ENCODE measurements at regions not wholly inside any gene's neighbourhood (a gene's known extent, or its start where the extent isn't known, plus 50 kb on each side); places are given as distances from the start of the nearest gene placed in this dataset.

- no peak for DNase-seq (ENCODE audit: low read depth in 3 of 3)
Measured at GRCh38 chr16:55116165-55116920, 185.7 kb downstream of the IRX5 start.

GRCh38 chr16:55118701-55119260, 188.1 kb downstream of the IRX5 start:
- DNase-seq (ENCODE audit: low read depth in 3 of 3): no peak

- no peak for DNase-seq (ENCODE audit: low read depth in 3 of 3)
Measured at GRCh38 chr16:55120408-55120807, 189.7 kb downstream of the IRX5 start.

GRCh38 chr16:55120826-55121225, 190.2 kb downstream of the IRX5 start:
- no peak for DNase-seq (ENCODE audit: low read depth in 3 of 3)

- no peak for DNase-seq (ENCODE audit: low read depth in 3 of 3)
Measured at GRCh38 chr16:55123652-55124051, 193.0 kb downstream of the IRX5 start.

- DNase-seq (ENCODE audit: low read depth in 3 of 3): no peak
Measured at GRCh38 chr16:55125818-55126385, 195.2 kb downstream of the IRX5 start.

GRCh38 chr16:55126456-55126855, 195.8 kb downstream of the IRX5 start:
- no peak for DNase-seq (ENCODE audit: low read depth in 3 of 3)

- DNase-seq (ENCODE audit: low read depth in 3 of 3): no peak
Measured at GRCh38 chr16:55130456-55130855, 193.5 kb upstream of the IRX6 start.

- no peak for DNase-seq (ENCODE audit: low read depth in 3 of 3)
Measured at GRCh38 chr16:55130911-55131310, 193.1 kb upstream of the IRX6 start.

- DNase-seq (ENCODE audit: low read depth in 3 of 3): no peak
Measured at GRCh38 chr16:55133654-55134053, 190.3 kb upstream of the IRX6 start.

- no peak for DNase-seq (ENCODE audit: low read depth in 3 of 3)
Measured at GRCh38 chr16:55136356-55137150, 187.4 kb upstream of the IRX6 start.

- no peak for DNase-seq (ENCODE audit: low read depth in 3 of 3)
Measured at GRCh38 chr16:55138298-55138697, 185.7 kb upstream of the IRX6 start.

GRCh38 chr16:55142405-55142804, 181.6 kb upstream of the IRX6 start:
- DNase-seq (ENCODE audit: low read depth in 3 of 3): no peak

- no peak for DNase-seq (ENCODE audit: low read depth in 3 of 3)
Measured at GRCh38 chr16:55144651-55145050, 179.4 kb upstream of the IRX6 start.

- DNase-seq (ENCODE audit: low read depth in 3 of 3): no peak
Measured at GRCh38 chr16:55145771-55146603, 178.0 kb upstream of the IRX6 start.

GRCh38 chr16:55146966-55147365, 177.0 kb upstream of the IRX6 start:
- DNase-seq (ENCODE audit: low read depth in 3 of 3): no peak

GRCh38 chr16:55147396-55147795, 176.6 kb upstream of the IRX6 start:
- DNase-seq (ENCODE audit: low read depth in 3 of 3): no peak

GRCh38 chr16:55149622-55150021, 174.4 kb upstream of the IRX6 start:
- no peak for DNase-seq (ENCODE audit: low read depth in 3 of 3)

GRCh38 chr16:55151561-55152305, 172.3 kb upstream of the IRX6 start:
- no peak for DNase-seq (ENCODE audit: low read depth in 3 of 3)

- DNase-seq (ENCODE audit: low read depth in 3 of 3): no peak
Measured at GRCh38 chr16:55152875-55153390, 171.1 kb upstream of the IRX6 start.

GRCh38 chr16:55154262-55154661, 169.7 kb upstream of the IRX6 start:
- DNase-seq (ENCODE audit: low read depth in 3 of 3): no peak

Data from stimulated activated CD4-positive, alpha-beta T cell treated with anti-CD3 and anti-CD28 coated beads, TNF-alpha, amount 100 ng/mL, for 24 hours (primary cell).